ENCODE measurements at regions not wholly inside any gene's neighbourhood (a gene's known extent, or its start where the extent isn't known, plus 50 kb on each side); places are given as distances from the start of the nearest gene placed in this dataset.

DNA sequence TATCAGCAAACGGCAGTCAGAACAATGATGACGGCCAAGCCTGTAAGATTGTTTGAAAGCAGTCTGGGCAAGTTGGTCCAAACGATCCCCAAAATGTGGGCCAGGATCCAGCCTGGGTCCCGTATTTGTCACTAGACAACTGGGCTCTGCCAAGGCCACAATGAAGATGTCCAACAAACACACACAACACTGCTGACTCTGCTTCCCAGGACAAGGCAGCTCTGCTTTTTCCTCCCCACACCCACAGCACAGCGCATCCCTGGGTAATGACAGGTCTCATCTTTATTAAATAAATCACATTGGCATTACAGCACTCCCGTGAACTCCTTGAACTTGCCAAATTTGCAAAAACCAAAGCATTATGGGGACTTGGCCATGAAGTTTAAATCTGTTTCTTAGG, 424.1 kb upstream of the ACTBL2 start:
- H3K27ac ChIP-seq (ENCODE audit: low read depth, low read length): no peak overlapping the region
- H3K4me1 ChIP-seq (ENCODE audit: control insufficient read depth in 3 of 3, insufficient read depth in 3 of 3, low read length in 3 of 3): peaks cover 10 to 25% (median 24%) of the 10 kb centered on the region in 3 donors
- no peaks in the 10 kb centered on the region for H3K36me3 ChIP-seq (ENCODE audit: control insufficient read depth in 3 of 3, insufficient read depth in 3 of 3, low read length in 3 of 3)
- H3K9ac ChIP-seq (ENCODE audit: low read depth in 1 of 3, low read length in 3 of 3): peak overlapping the region in 1 of 3 donors; percentile 1
- no peaks in the 10 kb centered on the region for H3K9me3 ChIP-seq (ENCODE audit: control insufficient read depth in 3 of 3, low read length in 3 of 3)
- no peaks in the 10 kb centered on the region for H3K27me3 ChIP-seq (ENCODE audit: control insufficient read depth in 3 of 3, insufficient read depth in 3 of 3, low read length in 3 of 3)
- H3K4me3 ChIP-seq (ENCODE audit: low read length in 3 of 3): no peak overlapping the region

DNA sequence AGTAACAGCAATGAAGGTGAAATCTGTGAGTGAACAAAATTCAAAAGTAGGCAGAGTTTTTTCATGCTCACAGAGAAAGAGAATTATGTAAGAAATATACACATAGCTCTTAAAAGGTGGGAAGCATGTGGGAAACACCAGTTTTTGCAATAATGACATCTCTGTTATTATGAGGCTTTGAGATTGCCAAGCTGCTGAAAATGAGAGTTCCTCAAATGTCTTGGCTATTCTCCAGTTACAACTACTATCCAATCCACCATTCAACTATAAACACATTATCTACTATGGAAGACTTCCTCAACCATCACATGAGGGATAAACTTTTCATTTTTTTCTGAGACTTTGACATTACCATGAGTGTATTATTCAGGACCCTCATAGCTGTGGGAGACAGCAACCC, 420.8 kb upstream of the ACTBL2 start:
- Histone ChIP-seq H3K9me3 (ENCODE audit: control insufficient read depth in 3 of 3, low read length in 3 of 3) (no peaks in the 10 kb centered on the region), H3K27me3 (ENCODE audit: control insufficient read depth in 3 of 3, insufficient read depth in 3 of 3, low read length in 3 of 3) (no peaks in the 10 kb centered on the region), H3K4me1 (ENCODE audit: control insufficient read depth in 3 of 3, insufficient read depth in 3 of 3, low read length in 3 of 3) (peaks cover 16 to 27% (median 25%) of the 10 kb centered on the region in 3 donors), H3K4me3 (ENCODE audit: low read length in 3 of 3) (no peak overlapping the region), H3K27ac (ENCODE audit: low read depth, low read length) (no peak overlapping the region), H3K36me3 (ENCODE audit: control insufficient read depth in 3 of 3, insufficient read depth in 3 of 3, low read length in 3 of 3) (no peaks in the 10 kb centered on the region), H3K9ac (ENCODE audit: low read depth in 1 of 3, low read length in 3 of 3) (no peak overlapping the region)

DNA sequence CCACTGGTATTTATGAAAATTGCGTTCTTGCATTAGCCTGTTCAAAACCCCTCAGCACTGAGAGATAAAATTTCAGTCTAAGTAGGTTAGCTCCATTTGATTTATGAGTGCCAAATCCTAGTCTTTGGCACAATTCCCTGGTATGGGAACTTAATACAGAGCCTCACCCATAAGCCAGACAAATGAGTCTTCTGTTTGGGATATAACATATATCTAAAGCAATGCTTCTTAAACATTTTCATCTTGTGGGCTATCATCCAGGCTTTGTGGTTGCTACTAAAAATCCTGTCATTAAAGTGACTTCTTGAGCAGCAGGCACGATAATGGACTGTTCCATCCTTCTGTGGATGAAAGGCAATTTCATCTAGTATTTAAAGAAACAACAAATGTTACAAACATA, 419.5 kb upstream of the ACTBL2 start:
- H3K27ac ChIP-seq (ENCODE audit: low read depth, low read length): no peak overlapping the region
- H3K27me3 ChIP-seq (ENCODE audit: control insufficient read depth in 3 of 3, insufficient read depth in 3 of 3, low read length in 3 of 3): no peaks in the 10 kb centered on the region
- H3K36me3 ChIP-seq (ENCODE audit: control insufficient read depth in 3 of 3, insufficient read depth in 3 of 3, low read length in 3 of 3): no peaks in the 10 kb centered on the region
- no peak overlapping the region for H3K4me3 ChIP-seq (ENCODE audit: low read length in 3 of 3)
- H3K9ac ChIP-seq (ENCODE audit: low read depth in 1 of 3, low read length in 3 of 3): no peak overlapping the region
- H3K4me1 ChIP-seq (ENCODE audit: control insufficient read depth in 3 of 3, insufficient read depth in 3 of 3, low read length in 3 of 3): peaks cover 13 to 27% (median 25%) of the 10 kb centered on the region in 3 donors
- H3K9me3 ChIP-seq (ENCODE audit: control insufficient read depth in 3 of 3, low read length in 3 of 3): no peaks in the 10 kb centered on the region

DNA sequence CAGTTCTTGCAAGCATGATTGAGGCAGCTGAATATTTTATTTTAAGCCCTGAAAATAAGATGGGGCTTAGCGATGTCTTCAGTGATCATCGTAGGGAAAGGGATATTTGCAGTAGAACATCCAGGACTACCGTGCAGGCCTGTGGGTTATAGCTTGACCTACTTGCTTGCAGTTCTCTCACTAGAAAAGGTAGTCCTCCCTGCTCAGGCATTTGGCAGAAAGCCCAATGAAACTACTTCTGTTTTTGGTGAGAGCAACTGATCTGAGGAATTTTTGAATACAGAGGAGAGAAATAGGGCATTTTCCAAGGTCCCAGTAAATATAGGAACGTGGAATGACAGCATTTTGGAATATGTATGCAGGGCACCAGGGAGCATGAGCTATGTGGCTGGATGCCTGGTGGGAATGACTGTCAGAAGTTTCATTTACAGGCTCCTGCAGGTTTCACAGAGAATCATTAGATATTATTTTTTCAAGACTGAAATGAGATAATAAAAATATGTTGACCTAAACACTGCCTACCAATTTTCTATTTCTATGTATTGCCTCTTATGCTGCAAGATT, 417.9 kb upstream of the ACTBL2 start:
- no peaks in the 10 kb centered on the region for H3K9me3 ChIP-seq (ENCODE audit: control insufficient read depth in 3 of 3, low read length in 3 of 3)
- no peak overlapping the region for H3K4me3 ChIP-seq (ENCODE audit: low read length in 3 of 3)
- peaks cover 8 to 24% (median 22%) of the 10 kb centered on the region in 3 donors for H3K4me1 ChIP-seq (ENCODE audit: control insufficient read depth in 3 of 3, insufficient read depth in 3 of 3, low read length in 3 of 3)

DNA sequence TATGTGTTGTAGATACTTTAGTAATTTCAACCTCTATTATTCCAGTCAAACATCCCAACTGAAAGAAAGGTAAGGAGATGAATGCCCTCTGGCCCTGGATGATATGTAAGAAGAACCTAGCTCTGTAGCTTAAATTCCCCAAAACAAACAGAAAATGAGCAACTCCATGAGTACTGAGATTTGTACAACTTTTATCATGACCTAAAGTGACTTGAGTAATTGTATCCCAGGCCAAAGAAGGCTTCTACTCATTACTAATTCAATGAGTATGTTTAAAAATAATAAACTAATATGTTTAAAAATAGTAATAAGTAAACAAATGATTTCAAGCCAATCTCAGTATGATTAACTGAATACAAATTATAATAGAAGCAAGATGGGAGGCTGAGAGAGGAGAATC, 414.0 kb upstream of the ACTBL2 start:
- H3K36me3 ChIP-seq (ENCODE audit: control insufficient read depth in 3 of 3, insufficient read depth in 3 of 3, low read length in 3 of 3): no peaks in the 10 kb centered on the region
- no peaks in the 10 kb centered on the region for H3K27me3 ChIP-seq (ENCODE audit: control insufficient read depth in 3 of 3, insufficient read depth in 3 of 3, low read length in 3 of 3)
- H3K4me3 ChIP-seq (ENCODE audit: low read length in 3 of 3): no peak overlapping the region
- H3K4me1 ChIP-seq (ENCODE audit: control insufficient read depth in 3 of 3, insufficient read depth in 3 of 3, low read length in 3 of 3): peaks cover 5 to 6% (median 5%) of the 10 kb centered on the region in 3 donors
- no peak overlapping the region for H3K27ac ChIP-seq (ENCODE audit: low read depth, low read length)
- no peaks in the 10 kb centered on the region for H3K9me3 ChIP-seq (ENCODE audit: control insufficient read depth in 3 of 3, low read length in 3 of 3)
- H3K9ac ChIP-seq (ENCODE audit: low read depth in 1 of 3, low read length in 3 of 3): no peak overlapping the region

More for the DNA sequence above, 417.9 kb upstream of the ACTBL2 start:
- Histone ChIP-seq H3K36me3 (ENCODE audit: control insufficient read depth in 3 of 3, insufficient read depth in 3 of 3, low read length in 3 of 3) (no peaks in the 10 kb centered on the region), H3K27ac (ENCODE audit: low read depth, low read length) (no peak overlapping the region), H3K9ac (ENCODE audit: low read depth in 1 of 3, low read length in 3 of 3) (peak overlapping the region in 1 of 3 donors; percentile 30), H3K27me3 (ENCODE audit: control insufficient read depth in 3 of 3, insufficient read depth in 3 of 3, low read length in 3 of 3) (no peaks in the 10 kb centered on the region)

DNA sequence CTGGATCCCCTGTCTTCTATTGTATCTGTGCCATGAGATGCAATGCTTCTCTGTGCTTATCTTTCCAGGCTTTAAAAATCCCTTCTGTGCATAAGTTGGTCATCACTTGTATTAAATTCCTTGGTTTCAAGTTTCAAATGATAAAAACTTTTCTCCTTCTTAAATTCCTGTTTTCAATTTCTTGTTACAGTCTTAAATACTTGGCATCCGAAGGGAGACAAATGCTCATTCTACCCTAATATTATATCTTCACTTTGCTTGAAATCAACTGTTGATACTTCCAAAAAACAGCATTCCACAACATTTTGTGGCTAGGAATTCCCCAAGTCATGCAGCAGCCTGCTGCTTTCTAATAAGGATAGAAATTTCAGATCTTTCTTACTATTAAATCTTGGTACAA, 413.2 kb upstream of the ACTBL2 start:
- H3K4me1 ChIP-seq (ENCODE audit: control insufficient read depth in 3 of 3, insufficient read depth in 3 of 3, low read length in 3 of 3): peaks cover 2 to 8% (median 4%) of the 10 kb centered on the region in 3 donors
- no peak overlapping the region for H3K27ac ChIP-seq (ENCODE audit: low read depth, low read length)
- no peaks in the 10 kb centered on the region for H3K9me3 ChIP-seq (ENCODE audit: control insufficient read depth in 3 of 3, low read length in 3 of 3)
- no peak overlapping the region for H3K4me3 ChIP-seq (ENCODE audit: low read length in 3 of 3)
- H3K9ac ChIP-seq (ENCODE audit: low read depth in 1 of 3, low read length in 3 of 3): no peak overlapping the region
- H3K36me3 ChIP-seq (ENCODE audit: control insufficient read depth in 3 of 3, insufficient read depth in 3 of 3, low read length in 3 of 3): no peaks in the 10 kb centered on the region
- H3K27me3 ChIP-seq (ENCODE audit: control insufficient read depth in 3 of 3, insufficient read depth in 3 of 3, low read length in 3 of 3): no peaks in the 10 kb centered on the region

DNA sequence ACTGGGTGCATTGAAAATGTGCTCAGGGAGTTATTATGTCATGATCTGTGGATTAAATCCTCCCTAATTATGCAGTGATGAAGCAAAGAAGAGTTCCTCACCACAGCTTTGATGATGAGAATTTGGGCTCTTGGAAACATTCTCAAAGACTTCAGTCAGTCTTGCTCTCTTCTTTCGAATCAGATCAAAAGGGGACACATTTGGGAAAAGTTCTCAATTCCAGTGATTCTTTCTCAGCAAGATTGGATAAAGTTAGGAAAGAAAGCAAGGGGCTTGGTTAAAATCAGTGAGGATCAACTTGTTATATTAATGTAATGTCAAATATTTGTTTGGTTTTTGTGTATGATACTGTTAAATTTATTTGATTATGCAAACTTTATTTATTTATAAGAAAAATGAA, 411.3 kb upstream of the ACTBL2 start:
- peaks cover 0 to 6% (median 2%) of the 10 kb centered on the region in 3 donors for H3K4me1 ChIP-seq (ENCODE audit: control insufficient read depth in 3 of 3, insufficient read depth in 3 of 3, low read length in 3 of 3)
- H3K27me3 ChIP-seq (ENCODE audit: control insufficient read depth in 3 of 3, insufficient read depth in 3 of 3, low read length in 3 of 3): no peaks in the 10 kb centered on the region
- no peaks in the 10 kb centered on the region for H3K9me3 ChIP-seq (ENCODE audit: control insufficient read depth in 3 of 3, low read length in 3 of 3)
- H3K9ac ChIP-seq (ENCODE audit: low read depth in 1 of 3, low read length in 3 of 3): no peak overlapping the region
- H3K36me3 ChIP-seq (ENCODE audit: control insufficient read depth in 3 of 3, insufficient read depth in 3 of 3, low read length in 3 of 3): no peaks in the 10 kb centered on the region
- no peak overlapping the region for H3K4me3 ChIP-seq (ENCODE audit: low read length in 3 of 3)
- H3K27ac ChIP-seq (ENCODE audit: low read depth, low read length): no peak overlapping the region

DNA sequence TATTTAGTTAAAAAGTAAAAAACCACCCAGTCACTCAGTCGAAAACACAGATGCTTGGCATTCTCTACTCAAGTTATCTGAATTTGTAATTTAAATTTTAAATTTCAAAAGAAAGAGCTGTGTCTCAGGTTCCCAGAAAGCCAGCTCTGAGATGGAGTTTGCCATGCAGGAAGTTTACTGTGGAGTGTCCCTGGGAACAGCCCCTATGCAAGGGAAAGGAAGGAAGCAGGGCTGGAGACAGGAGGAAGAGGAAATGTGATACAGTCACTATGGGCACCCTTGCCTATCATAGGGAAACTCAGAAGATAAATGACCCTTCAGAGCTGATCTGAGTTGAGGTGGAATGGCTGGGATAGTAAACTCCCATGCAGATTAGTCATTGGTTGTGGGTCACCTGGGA, 408.8 kb upstream of the ACTBL2 start:
- no peaks in the 10 kb centered on the region for H3K36me3 ChIP-seq (ENCODE audit: control insufficient read depth in 3 of 3, insufficient read depth in 3 of 3, low read length in 3 of 3)
- no peak overlapping the region for H3K27ac ChIP-seq (ENCODE audit: low read depth, low read length)
- no peaks in the 10 kb centered on the region for H3K9me3 ChIP-seq (ENCODE audit: control insufficient read depth in 3 of 3, low read length in 3 of 3)
- H3K27me3 ChIP-seq (ENCODE audit: control insufficient read depth in 3 of 3, insufficient read depth in 3 of 3, low read length in 3 of 3): no peaks in the 10 kb centered on the region
- no peak overlapping the region for H3K4me3 ChIP-seq (ENCODE audit: low read length in 3 of 3)
- H3K9ac ChIP-seq (ENCODE audit: low read depth in 1 of 3, low read length in 3 of 3): no peak overlapping the region
- H3K4me1 ChIP-seq (ENCODE audit: control insufficient read depth in 3 of 3, insufficient read depth in 3 of 3, low read length in 3 of 3): peaks cover 0 to 6% (median 2%) of the 10 kb centered on the region in 3 donors

DNA sequence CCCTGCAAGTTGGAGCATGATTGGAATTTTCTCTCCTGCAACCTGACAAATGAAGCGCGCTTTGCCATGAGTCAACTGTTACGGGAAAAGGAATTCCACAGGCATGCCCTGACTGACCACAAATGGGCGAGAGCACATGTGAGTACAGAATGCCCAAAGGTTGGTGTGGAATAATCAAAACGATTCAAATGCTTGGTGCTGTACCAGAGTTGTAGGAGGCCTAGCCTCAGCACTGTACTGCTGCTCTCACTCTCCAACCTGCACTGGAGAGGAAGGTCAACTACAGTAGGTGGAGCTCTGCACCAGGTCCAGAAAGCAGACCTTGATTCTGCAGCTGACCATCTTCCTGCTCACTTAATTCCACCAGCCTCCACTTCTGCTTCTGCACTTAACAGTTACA, 406.9 kb upstream of the ACTBL2 start:
- Histone ChIP-seq H3K4me1 (ENCODE audit: control insufficient read depth in 3 of 3, insufficient read depth in 3 of 3, low read length in 3 of 3) (peaks cover 0 to 6% (median 2%) of the 10 kb centered on the region in 3 donors), H3K9ac (ENCODE audit: low read depth in 1 of 3, low read length in 3 of 3) (no peak overlapping the region), H3K27me3 (ENCODE audit: control insufficient read depth in 3 of 3, insufficient read depth in 3 of 3, low read length in 3 of 3) (no peaks in the 10 kb centered on the region), H3K4me3 (ENCODE audit: low read length in 3 of 3) (no peak overlapping the region), H3K9me3 (ENCODE audit: control insufficient read depth in 3 of 3, low read length in 3 of 3) (no peaks in the 10 kb centered on the region), H3K27ac (ENCODE audit: low read depth, low read length) (no peak overlapping the region), H3K36me3 (ENCODE audit: control insufficient read depth in 3 of 3, insufficient read depth in 3 of 3, low read length in 3 of 3) (no peaks in the 10 kb centered on the region)

DNA sequence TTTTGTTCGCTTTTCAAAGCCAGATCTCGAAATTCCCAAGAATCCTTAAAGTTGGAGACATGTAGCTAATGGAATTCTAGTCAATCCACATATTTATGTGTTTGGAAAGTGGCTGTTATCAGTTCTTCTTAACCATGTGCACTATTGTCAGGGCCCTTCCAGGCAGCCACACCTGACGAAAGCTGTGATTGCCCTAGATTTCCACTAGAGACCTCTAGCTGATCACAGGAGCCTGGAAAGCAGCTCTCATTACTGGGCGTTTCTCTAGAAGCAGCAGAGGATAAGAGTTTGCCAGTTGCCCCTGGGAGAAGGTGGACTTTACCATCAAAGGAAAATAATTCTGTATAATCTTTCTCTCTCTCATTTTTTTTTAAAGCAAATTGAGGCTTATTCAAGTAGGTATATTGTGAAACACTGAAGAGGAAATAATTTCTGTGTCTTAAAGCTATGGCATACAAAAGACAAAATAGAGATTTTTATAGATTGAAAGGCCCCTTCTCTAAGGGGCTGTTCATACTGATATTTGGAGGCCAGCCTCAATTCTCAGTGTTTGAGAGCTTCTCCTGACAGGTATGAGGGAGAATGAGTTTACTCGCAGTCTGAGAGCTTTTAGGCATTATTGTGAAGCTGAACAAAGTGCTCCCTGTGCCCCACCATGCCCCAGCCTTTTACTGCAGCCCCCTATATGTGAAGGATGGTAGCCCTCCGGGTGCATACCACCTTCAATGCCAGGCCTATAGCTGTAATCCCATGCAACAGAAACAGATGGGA, 405.4 kb upstream of the ACTBL2 start:
- H3K9me3 ChIP-seq (ENCODE audit: control insufficient read depth in 3 of 3, low read length in 3 of 3): no peaks in the 10 kb centered on the region
- no peak overlapping the region for H3K27ac ChIP-seq (ENCODE audit: low read depth, low read length)
- H3K4me3 ChIP-seq (ENCODE audit: low read length in 3 of 3): no peak overlapping the region
- no peak overlapping the region for H3K9ac ChIP-seq (ENCODE audit: low read depth in 1 of 3, low read length in 3 of 3)
- H3K27me3 ChIP-seq (ENCODE audit: control insufficient read depth in 3 of 3, insufficient read depth in 3 of 3, low read length in 3 of 3): no peaks in the 10 kb centered on the region
- peaks cover 0 to 6% (median 2%) of the 10 kb centered on the region in 3 donors for H3K4me1 ChIP-seq (ENCODE audit: control insufficient read depth in 3 of 3, insufficient read depth in 3 of 3, low read length in 3 of 3)
- no peaks in the 10 kb centered on the region for H3K36me3 ChIP-seq (ENCODE audit: control insufficient read depth in 3 of 3, insufficient read depth in 3 of 3, low read length in 3 of 3)

All from skeletal muscle tissue (tissue), 3 donors.